Inflammatory macrophage treated with lipopolysaccharide for 4 hours (primary cell): ENCODE measurements at regions not wholly inside any gene's neighbourhood (a gene's known extent, or its start where the extent isn't known, plus 50 kb on each side); places are given as distances from the start of the nearest gene placed in this dataset.

Experiments used
- DNase-seq: peaks from one replicate; pipeline ENCODE4 v3.0.0-alpha.2; 2020

DNA sequence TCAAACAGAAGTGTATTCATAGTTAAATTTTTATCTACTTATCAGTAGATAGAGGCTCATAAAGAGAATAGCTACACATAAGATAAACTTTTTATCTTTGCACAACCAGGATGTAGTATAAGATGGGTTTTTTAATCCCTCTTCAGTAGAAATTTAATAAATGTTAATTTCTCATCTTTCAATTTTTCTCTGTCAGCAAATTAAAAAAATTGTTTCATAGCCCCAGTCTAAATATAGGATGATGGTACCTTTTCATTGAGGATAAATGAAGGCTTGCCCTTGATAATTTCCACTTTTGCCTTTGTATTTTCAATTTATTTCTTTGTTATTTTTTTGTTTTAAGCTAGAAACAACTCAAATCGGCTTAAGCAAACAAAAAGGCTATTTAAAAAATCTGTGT lies 251.2 kb upstream of the NOX3 start:
- no peak for DNase-seq

GRCh38 chr6:155706341-155706740 lies 250.7 kb upstream of the NOX3 start:
- DNase-seq, result no peak

DNA sequence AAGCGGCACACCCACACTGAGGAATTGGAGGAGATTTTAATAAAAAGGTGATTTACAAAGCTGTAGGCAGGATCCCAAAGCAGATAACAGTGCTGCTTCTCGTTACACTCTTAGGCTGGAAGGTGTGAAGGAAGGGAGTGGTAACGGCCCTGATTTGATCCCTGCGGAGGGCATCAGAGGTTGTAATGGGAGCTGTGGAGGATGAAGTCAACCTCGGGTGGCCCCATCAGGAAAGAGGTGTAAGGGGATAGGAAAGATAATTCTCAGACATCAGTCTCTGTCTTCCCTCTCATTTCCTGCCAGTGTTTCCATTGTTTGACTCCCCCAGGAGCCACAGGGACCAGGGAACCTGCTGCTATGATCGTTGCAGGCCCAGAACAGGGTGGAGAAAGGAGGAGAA lies 245.7 kb upstream of the NOX3 start:
- no peak for DNase-seq

- no peak for DNase-seq
These were observed 239.9 kb upstream of the NOX3 start for GRCh38 chr6:155695495-155695894.

- DNase-seq, result no peak
These were observed 238.8 kb upstream of the NOX3 start for GRCh38 chr6:155694419-155694790.

DNA sequence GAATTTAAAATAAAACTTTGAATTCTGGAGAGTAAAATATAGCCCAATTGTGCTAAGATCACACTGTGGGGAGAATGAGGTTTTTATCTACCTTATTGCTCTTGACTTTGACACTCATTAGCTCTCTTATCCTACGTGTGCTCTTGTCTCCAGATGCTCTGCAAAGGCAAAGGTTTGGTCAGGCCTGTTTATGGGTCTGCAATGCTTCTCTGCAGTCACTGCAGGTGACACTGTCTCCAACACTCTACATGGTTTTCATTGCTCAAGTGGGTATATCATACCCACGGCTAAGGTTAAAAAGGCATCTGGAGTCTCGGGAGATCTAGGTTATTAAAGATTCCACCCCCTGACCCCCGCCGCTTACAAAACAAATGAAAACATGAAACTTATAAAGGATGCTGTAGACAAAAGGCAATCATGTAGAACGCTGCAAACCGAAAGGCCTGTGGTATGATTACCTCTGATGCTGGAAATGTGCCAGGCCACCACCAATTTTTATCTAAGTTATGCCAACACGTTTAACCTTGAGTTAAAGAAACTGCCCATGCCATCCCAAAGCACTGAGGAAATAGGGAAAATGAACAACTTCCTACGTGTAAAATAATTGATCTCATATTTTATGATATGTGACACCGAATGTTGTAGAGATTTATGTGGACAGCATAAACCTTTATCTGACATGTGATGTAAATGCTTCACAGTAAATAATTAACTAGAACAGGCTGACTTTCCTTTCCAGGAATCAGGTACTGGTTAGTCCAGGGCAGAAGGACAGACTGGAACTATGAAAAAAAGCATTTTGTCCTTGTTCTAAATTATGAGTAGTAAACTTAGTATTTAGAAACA lies 238.2 kb upstream of the NOX3 start:
- no peak for DNase-seq

DNA sequence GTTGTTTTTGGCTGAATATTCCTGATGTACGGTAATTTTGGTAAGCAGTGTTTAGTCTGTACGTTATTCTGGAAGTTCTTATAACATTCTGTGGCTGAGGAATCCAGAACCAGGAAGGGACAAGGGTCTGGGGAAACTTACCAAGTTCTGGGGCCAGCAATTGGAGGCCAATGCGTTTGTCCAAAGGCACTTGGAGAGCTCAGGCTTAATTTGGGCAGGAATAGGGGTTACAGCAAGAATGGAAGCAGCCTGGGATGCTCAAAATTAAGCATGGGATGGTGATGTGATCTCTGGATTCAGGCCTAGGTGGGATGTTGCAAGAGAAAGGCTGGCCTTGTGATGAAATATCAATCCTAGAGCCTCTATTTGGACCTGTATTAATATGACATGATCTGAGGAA lies 235.2 kb upstream of the NOX3 start:
- no peak for DNase-seq

GRCh38 chr6:155687645-155688044 lies 232.0 kb upstream of the NOX3 start:
- DNase-seq, result no peak

DNA sequence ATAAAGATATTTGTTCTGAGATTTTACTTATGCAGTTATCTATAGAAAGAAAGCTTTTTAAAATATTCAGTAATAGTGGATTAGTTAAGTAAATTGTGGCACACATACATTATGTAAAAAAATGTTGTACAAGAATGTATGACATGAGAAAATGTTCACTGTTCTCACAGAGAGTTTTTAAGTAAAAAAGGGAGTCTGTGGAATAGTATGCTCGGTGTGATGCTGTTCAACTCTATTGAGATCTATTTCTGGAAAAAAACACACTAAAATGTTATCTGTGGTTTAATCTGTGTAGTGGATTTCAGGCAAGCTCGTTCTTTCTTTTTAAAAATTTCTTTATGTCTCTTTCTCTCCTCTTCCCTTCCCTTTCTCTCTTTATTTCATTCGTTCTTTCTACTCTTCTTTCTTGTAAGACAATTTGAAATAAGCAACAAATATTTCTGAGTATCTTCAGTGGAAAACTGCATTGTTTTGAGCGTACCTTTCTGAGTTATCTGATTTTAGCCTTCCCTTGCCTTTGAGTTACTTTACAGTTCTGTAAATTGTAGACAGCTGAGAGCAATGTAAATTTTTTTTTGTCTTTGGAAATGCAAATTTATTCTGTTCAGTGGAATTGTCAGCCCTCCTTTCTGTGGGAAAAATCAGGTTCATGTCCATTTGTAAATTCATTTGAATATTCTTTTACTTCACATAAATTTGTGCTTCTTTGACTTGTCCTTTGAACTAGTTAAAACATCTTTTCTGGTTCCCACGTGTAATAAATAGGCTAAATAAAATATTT lies 229.0 kb upstream of the NOX3 start:
- no peak for DNase-seq

DNA sequence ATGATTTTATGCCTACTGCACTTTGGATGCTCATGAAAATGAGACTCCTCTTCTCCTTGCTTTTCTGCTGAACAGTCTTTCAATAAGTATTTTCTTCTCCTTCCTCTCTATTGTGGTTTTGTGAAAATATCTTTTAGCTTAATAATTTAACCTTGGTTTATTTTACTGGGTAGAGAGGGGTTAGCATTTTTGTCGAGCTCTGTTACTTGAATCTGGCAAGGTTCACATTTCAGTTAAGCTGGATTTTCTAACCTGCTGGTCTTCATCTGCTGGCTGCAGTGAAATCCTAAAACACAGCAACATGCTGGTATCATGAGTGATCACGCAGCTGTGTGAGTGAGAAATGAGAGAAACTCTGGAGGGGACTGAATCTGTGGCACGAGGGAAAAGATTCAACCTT lies 222.7 kb upstream of the NOX3 start:
- no peak for DNase-seq

DNA sequence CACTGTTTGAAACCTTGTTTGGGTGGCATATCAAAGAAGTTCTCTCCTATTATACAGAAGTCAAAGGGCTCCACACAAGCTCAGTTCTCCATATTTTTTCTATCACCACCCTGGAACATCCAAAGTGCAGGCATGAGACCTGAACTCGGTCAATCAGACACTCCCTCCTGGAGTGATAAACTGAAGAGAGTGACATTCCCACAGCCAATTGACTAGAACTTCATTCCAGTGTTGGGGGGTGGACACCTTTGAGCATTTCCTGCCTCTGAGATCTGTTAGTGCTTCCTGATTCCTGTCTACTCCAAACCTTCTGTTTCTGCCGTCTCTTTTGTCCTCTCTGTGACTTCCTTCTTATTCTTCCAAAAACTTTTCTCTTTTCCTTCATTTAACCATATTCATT lies 220.7 kb upstream of the NOX3 start:
- DNase-seq, result no peak

DNA sequence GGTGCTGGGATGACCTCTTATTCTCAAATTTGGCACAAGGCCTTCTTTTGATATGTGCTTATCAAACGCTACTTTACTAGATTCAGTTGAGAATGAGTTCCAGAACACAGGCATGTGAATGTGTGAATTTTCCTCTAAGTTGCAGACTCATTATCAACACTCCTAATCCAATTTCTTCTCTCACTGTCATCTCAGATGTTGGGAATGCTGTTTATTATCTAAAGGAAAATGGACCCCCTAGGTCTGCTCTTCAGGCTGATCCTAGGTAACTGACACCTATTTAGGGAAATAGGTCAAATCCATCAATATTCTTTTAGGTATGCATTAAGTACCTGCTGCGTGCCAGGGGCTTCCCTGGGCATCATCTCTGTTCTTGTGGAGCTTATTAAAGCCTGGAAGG lies 215.0 kb upstream of the NOX3 start:
- DNase-seq, result no peak

DNA sequence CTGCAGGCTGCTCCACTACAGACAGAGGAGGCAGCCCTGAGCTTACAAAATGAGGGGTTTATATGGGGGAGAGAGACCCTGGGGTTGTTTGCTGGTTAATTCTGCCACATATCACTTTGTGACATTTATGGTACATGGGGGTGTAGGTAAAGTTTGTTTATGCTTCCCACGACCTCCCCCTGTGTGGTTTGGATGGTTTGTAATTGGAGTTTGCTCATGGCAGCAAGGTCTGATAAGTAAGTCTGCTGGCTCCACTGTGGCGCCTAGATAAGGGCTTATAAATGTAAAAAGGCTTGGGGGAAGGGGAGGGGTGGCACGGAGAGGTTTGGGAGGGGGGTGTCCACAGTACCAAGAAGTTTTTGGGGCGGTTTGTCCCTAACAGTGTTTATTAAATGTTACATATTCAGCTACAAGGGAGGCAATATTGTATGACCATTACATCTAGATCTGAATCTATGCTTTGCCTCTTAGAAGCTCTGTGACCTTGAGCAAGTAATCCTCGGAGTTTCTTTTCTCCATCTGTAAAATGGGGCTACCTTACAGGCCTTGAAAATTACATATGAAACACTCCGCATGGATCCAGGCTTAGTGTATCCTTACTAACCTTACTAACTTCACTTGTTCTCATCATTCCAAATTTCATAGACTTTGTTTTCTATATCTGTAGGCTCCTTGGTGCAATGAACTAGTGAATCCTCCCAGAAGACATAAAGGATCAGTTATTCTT lies 204.8 kb upstream of the NOX3 start:
- DNase-seq, result no peak

GRCh38 chr6:155656024-155656423 lies 200.4 kb upstream of the NOX3 start:
- DNase-seq, result no peak

GRCh38 chr6:155654474-155654873 lies 198.8 kb upstream of the NOX3 start:
- no peak for DNase-seq

GRCh38 chr6:155648301-155648700 lies 192.7 kb upstream of the NOX3 start:
- no peak for DNase-seq

GRCh38 chr6:155647354-155647753 lies 191.7 kb upstream of the NOX3 start:
- DNase-seq, result no peak

DNA sequence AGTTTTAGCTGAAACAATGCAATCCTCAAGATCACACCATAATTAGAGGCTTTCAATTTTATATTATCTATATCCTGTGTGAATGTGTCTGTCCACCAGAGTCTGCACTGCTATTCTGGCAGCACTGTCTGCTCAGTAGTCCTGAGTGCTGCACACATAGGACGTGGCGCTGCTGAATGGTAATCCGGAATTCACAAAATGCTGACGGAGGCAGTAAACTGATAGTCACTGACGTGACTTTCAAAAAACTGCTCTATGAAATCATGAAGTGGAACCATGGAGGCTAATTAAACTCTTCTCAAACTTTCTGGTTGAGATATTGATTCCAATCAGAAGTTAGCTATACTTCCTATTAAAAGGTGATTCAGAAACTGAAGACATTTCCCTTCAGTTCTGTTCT lies 190.8 kb upstream of the NOX3 start:
- DNase-seq, result no peak

- DNase-seq, result no peak
These were observed 189.7 kb upstream of the NOX3 start for GRCh38 chr6:155645325-155645724.

- no peak for DNase-seq
These were observed 186.0 kb upstream of the NOX3 start for GRCh38 chr6:155641603-155642002.

DNA sequence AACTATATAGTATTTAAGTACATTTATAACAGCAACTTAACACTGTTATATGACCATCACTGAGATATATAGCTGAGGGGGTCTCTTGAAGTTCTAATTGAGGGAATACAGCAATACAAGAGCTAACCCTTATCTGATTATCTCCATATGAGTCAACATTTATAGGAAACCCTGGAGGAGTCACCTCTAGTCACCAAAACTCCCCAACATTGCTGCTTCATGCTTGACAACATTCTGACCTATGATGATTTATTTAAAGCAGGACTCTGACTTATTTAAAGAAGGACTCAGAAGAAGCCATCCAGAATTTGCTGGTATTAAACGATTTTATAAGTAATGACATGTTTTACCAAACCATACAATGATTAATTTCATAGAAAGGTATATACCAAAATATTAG lies 182.6 kb upstream of the NOX3 start:
- DNase-seq, result no peak

- no peak for DNase-seq
These were observed 179.8 kb upstream of the NOX3 start for GRCh38 chr6:155635416-155635815.

DNA sequence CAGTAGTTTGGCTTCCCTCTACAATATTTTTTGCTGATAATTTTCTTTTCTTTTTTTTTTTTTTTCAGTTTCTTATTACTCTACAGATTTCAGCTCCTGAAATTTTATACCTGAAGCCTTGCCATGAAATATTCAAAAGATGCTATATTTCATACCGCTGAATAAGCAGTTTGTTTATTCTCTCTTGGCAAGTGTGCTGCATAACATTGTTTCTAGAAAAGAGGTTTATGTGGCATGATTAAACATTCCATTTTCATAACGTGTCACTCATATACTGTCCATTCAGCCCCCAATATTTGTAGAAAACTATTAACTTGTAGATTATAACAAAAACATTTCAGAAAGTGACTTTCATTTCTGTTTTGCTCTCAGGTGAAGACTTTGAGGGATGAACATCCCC lies 174.4 kb upstream of the NOX3 start:
- DNase-seq, result no peak

DNA sequence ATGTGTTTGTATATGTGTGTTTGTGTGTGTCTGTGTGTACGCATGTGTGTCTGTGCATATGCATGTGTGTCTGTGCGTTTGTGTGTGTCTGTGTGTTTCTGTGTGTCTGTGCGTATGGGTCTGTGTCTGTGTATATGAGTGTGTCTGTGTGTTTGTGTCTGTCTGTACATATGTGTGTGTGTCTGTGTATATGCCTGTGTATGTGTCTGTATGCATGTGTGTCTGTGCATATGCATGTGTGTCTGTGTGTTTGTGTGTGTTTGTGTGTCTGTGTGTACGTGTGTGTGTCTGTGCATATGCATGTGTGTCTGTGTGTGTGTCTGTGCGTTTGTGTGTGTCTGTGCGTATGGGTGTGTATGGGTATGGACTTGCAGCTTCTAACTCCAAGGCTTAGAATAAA lies 174.0 kb upstream of the NOX3 start:
- DNase-seq, result no peak
